ENCODE measurements at regions not wholly inside any gene's neighbourhood (a gene's known extent, or its start where the extent isn't known, plus 50 kb on each side); places are given as distances from the start of the nearest gene placed in this dataset.
A peak's percentile ranks its signal among the peaks of the same experiment; 100 is the strongest.

DNA sequence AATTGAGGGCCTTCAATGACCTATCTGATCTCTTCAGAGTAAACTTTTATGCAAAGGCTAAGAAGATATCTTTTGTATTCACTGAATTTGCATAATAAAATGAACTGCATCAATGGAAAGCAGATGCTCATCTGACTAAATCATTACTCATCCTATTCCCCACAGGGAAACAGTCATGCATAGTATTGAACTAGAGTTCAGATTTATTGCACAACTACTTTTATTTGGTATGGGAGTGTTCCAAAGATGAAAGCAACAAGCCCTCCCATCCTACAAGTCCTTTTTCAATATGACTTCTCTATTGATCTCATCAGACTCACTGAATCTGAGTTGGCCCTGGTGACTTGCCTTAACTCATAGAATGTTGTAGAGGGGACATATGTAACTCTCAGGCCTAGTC lies 159.8 kb downstream of the KITLG start:
- Mint-ChIP-seq H3K27me3 (ENCODE audit: low read depth, poor library complexity) (no peaks in the 10 kb centered on the region), H3K4me3 (no peak overlapping the region), H3K36me3 (ENCODE audit: low read depth) (no peaks in the 10 kb centered on the region), H3K27ac (no peak overlapping the region), H3K4me1 (no peaks in the 10 kb centered on the region), H3K9me3 (no peaks in the 10 kb centered on the region)
- DNase-seq: no peak
- no peak for TF ChIP-seq CTCF (IDR thresholded peaks at IDR 0.05)

GRCh38 chr12:88424791-88425730 lies 155.2 kb downstream of the KITLG start:
- Mint-ChIP-seq H3K27ac (no peak overlapping the region), H3K27me3 (ENCODE audit: low read depth, poor library complexity) (no peaks in the 10 kb centered on the region), H3K4me1 (no peaks in the 10 kb centered on the region), H3K36me3 (ENCODE audit: low read depth) (peaks cover 5% of the 10 kb centered on the region), H3K9me3 (peaks cover 11% of the 10 kb centered on the region), H3K4me3 (no peak overlapping the region)
- TF ChIP-seq CTCF (IDR thresholded peaks at IDR 0.05): no peak
- no peak for DNase-seq

- TF ChIP-seq CTCF (IDR thresholded peaks at IDR 0.05): no peak
- H3K36me3 Mint-ChIP-seq (ENCODE audit: low read depth): peaks cover 5% of the 10 kb centered on the region
- H3K27ac Mint-ChIP-seq: no peak overlapping the region
- no peaks in the 10 kb centered on the region for H3K27me3 Mint-ChIP-seq (ENCODE audit: low read depth, poor library complexity)
- no peak for DNase-seq
- H3K4me1 Mint-ChIP-seq: peaks cover 8% of the 10 kb centered on the region
- H3K4me3 Mint-ChIP-seq: no peak overlapping the region
- peaks cover 11% of the 10 kb centered on the region for H3K9me3 Mint-ChIP-seq
Observed at GRCh38 chr12:88428350-88428749, 151.9 kb downstream of the KITLG start.

GRCh38 chr12:88431246-88431645 lies 149.0 kb downstream of the KITLG start:
- Mint-ChIP-seq H3K27ac (no peak overlapping the region), H3K4me3 (no peak overlapping the region), H3K4me1 (peaks cover 8% of the 10 kb centered on the region), H3K9me3 (peaks cover 11% of the 10 kb centered on the region), H3K36me3 (ENCODE audit: low read depth) (peaks cover 5% of the 10 kb centered on the region), H3K27me3 (ENCODE audit: low read depth, poor library complexity) (no peaks in the 10 kb centered on the region)
- no peak for TF ChIP-seq CTCF (IDR thresholded peaks at IDR 0.05)
- no peak for DNase-seq

DNA sequence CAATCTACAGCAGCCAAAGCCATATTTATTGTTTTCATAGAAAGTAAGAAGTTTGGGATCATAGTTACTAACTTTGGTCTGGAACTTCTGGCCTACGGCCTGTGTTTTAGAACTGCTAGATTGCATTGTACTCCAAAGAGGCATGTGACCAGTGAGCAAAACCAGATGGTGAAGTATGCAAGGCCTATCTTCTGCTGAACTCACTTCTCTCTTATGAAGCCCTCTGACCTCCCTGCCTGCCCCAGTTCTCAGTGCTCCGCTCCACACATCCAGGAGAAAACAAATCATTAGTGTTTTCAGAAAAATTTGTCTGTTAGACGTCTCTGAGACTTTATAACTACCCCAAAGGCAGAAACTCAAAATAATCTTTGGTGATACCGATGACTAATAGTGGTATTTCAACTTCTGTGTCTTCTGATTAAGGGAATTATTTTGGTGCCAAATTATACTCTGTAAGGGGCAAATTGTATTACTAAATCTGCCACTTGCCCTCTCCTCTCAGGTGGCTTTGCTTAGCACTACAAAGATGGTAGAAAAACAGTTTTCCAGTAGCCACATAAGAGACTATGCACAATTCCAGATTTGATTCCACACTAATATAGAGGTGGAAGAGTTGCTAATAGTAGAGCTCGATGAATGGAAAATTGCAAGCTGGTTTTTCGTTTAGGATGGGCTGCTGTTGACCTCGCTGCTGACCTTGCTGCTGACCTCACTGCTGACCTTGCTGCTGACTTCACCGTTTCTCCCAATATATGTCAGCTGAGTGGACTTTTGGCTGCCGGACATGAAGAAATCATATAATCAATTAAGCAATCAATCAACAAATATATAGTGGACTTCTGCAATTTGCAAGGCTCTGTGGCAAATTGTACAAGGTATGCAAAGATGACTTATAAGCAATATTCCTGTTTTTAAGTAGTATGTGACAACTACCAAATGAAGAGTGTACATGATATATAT lies 147.5 kb downstream of the KITLG start:
- peaks cover 8% of the 10 kb centered on the region for H3K4me1 Mint-ChIP-seq
- H3K27me3 Mint-ChIP-seq (ENCODE audit: low read depth, poor library complexity): no peaks in the 10 kb centered on the region
- H3K36me3 Mint-ChIP-seq (ENCODE audit: low read depth): peaks cover 5% of the 10 kb centered on the region
- H3K27ac Mint-ChIP-seq: peak overlapping the region; percentile 46
- no peak for TF ChIP-seq CTCF (IDR thresholded peaks at IDR 0.05)
- H3K9me3 Mint-ChIP-seq: peaks cover 6% of the 10 kb centered on the region
- peak; percentile 5 for DNase-seq
- H3K4me3 Mint-ChIP-seq: no peak overlapping the region
